Right atrium auricular region (tissue), 2 donors: ENCODE measurements at regions not wholly inside any gene's neighbourhood (a gene's known extent, or its start where the extent isn't known, plus 50 kb on each side); places are given as distances from the start of the nearest gene placed in this dataset.

ENCODE experiments used
- DNase-seq: peaks from one replicate; pipeline ENCODE4 v3.0.0-alpha.2; 2019; ENCODE audit warnings: low spot score
- H3K27ac ChIP-seq, 2 donors: fragments of 200-600 bp; sonication (generic); 1 replicate in 1 of 2; 2 replicates in 1 of 2; pipeline ENCODE4 v1.5.1; 2016 to 2019
- H3K27me3 ChIP-seq, 2 donors: fragments of 200-600 bp; sonication (generic); one replicate each; pipeline versions ENCODE4 v1.5.1 to v1.6.0; 2017 to 2019
- H3K36me3 ChIP-seq: fragments of 200-600 bp; sonication (generic); one replicate; pipeline ENCODE4 v1.5.1; 2016
- H3K4me1 ChIP-seq, 2 donors: fragments of 200-600 bp; sonication (generic); one replicate each; pipeline versions ENCODE4 v1.5.1 to v1.6.0; 2017 to 2019
- H3K4me3 ChIP-seq, 2 donors: fragments of 200-600 bp; sonication (generic); 1 replicate in 1 of 2; 2 replicates in 1 of 2; pipeline ENCODE4 v1.5.1; 2017 to 2019; ENCODE audit warnings: mild to moderate bottlenecking in 1 of 2, moderate library complexity in 1 of 2
- H3K9me3 ChIP-seq, 2 donors: fragments of 200-600 bp; sonication (generic); one replicate each; pipeline ENCODE4 v1.5.1; 2019
- CTCF ChIP-seq, 2 donors: fragments of 200-600 bp; sonication (generic); IDR thresholded peaks; one replicate each; pipeline ENCODE4 v1.5.1; 2019; ENCODE audit warnings: antibody characterized with exemption in 2 of 2

- no peaks in the 10 kb centered on the region for H3K27me3 ChIP-seq
- no peak for TF ChIP-seq CTCF (IDR thresholded peaks at IDR 0.05)
- H3K9me3 ChIP-seq, result peaks cover 0 to 7% of the 10 kb centered on the region in 2 donors
- no peak overlapping the region for H3K4me3 ChIP-seq
- no peaks in the 10 kb centered on the region for H3K36me3 ChIP-seq
- no peak for DNase-seq
- H3K27ac ChIP-seq, result no peak overlapping the region
- H3K4me1 ChIP-seq, result peaks cover 0 to 18% of the 10 kb centered on the region in 2 donors
Measured at GRCh38 chr4:53858744-53859143, 205.7 kb downstream of the CHIC2 start.

DNA sequence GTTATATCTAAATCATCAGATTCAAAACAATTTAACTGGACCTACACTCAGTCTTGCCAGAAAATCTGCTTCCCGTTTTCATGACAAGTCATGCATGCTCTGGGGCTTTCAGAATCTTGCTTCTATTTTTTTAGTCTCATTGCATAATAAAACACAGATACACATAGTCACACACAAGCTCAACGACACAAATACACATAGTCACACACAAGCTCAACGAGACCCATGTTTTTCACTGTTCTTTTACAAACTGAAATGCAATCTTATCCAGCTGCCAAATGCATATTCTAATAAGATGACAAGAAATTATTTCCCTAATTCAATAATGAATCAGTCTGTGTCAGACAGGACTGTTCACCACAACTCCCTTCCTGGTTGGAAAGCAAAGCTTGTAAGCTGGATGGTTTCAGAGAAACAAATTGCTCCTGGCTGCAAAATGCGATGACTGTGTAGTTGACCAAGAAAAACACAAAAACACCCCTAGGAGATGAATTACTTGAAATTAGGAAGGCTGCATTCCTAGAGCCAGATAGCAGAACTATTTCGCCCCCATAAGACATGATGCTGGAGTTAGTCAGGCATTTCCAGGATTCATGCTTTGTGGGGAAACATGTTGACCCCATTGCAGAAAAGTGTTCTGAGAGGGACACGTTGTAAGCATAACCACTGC is 208.7 kb downstream of the CHIC2 start:
- no peaks in the 10 kb centered on the region for H3K27me3 ChIP-seq
- no peaks in the 10 kb centered on the region for H3K4me1 ChIP-seq
- no peak for TF ChIP-seq CTCF (IDR thresholded peaks at IDR 0.05)
- H3K4me3 ChIP-seq, result no peak overlapping the region
- DNase-seq, result no peak
- peaks cover 0 to 7% of the 10 kb centered on the region in 2 donors for H3K9me3 ChIP-seq
- H3K36me3 ChIP-seq, result no peaks in the 10 kb centered on the region
- H3K27ac ChIP-seq, result peak overlapping the region in 1 of 2 donors; percentile 47

GRCh38 chr4:53854991-53855568 is 209.3 kb downstream of the CHIC2 start:
- Histone ChIP-seq H3K9me3 (peaks cover 0 to 7% of the 10 kb centered on the region in 2 donors), H3K27ac (peak overlapping the region in 1 of 2 donors; percentile 47), H3K36me3 (no peaks in the 10 kb centered on the region), H3K27me3 (no peaks in the 10 kb centered on the region), H3K4me3 (no peak overlapping the region), H3K4me1 (no peaks in the 10 kb centered on the region)
- no peak for DNase-seq
- TF ChIP-seq CTCF (IDR thresholded peaks at IDR 0.05), result no peak

DNA sequence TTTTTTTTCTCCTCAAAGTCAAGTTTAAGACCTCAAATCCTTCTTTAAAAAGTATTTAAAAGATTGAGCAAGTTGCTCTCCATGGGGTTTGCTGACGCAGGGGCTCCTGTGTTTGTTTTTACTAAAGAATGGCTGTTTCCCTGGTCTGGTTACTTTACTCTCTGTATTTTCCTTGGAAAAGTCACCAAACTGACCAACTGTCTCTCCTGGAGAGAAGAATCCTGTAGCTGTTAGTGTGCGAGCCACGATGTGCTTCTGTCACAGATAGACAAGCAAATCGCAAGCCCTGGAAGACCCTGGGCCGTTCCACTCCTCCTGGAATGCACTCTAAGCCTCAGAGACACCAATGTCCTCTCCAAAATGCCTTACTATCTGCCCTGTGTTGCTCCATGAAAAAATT is 212.1 kb downstream of the CHIC2 start:
- H3K4me1 ChIP-seq, result no peaks in the 10 kb centered on the region
- H3K9me3 ChIP-seq, result no peaks in the 10 kb centered on the region
- H3K4me3 ChIP-seq, result no peak overlapping the region
- TF ChIP-seq CTCF (IDR thresholded peaks at IDR 0.05), result no peak
- H3K27ac ChIP-seq, result peak overlapping the region in 1 of 2 donors; percentile 48
- H3K36me3 ChIP-seq, result no peaks in the 10 kb centered on the region
- DNase-seq, result no peak
- H3K27me3 ChIP-seq, result no peaks in the 10 kb centered on the region

GRCh38 chr4:53847965-53848364 is 216.4 kb downstream of the CHIC2 start:
- Histone ChIP-seq H3K4me3 (no peak overlapping the region), H3K36me3 (no peaks in the 10 kb centered on the region), H3K9me3 (no peaks in the 10 kb centered on the region), H3K4me1 (no peaks in the 10 kb centered on the region), H3K27ac (no peak overlapping the region), H3K27me3 (no peaks in the 10 kb centered on the region)
- DNase-seq, result no peak
- no peak for TF ChIP-seq CTCF (IDR thresholded peaks at IDR 0.05)

DNA sequence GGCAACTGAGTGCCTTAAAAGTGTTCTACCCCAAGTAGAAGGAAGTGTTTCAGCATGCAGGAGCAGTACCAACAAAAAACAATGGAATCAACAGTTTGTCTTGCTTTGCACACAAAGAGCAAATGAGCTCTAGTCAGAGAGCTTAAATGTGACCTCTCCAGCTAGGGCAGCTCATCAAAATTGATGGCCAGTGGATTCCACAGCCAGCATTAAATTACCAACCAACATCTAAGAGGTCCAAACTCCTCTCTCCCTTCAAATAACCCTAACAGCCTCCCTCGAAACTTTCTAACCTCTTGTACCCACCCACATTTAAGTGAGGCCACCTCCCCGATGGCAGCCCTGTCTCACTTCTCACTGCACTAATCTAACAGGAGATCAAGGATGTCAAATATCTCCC is 219.9 kb downstream of the CHIC2 start:
- TF ChIP-seq CTCF (IDR thresholded peaks at IDR 0.05), result no peak
- Histone ChIP-seq H3K27me3 (no peaks in the 10 kb centered on the region), H3K4me3 (no peak overlapping the region), H3K4me1 (no peaks in the 10 kb centered on the region), H3K27ac (no peak overlapping the region), H3K9me3 (no peaks in the 10 kb centered on the region), H3K36me3 (no peaks in the 10 kb centered on the region)
- no peak for DNase-seq
